K562 (cell line): ENCODE measurements at regions not wholly inside any gene's neighbourhood (a gene's known extent, or its start where the extent isn't known, plus 50 kb on each side); places are given as distances from the start of the nearest gene placed in this dataset.

Source experiments
- ATAC-seq: fragments of 200-7000 bp; cut with Tn5 transposase; 3 replicates; pipeline ENCODE4 v1.9.1; 2020; ENCODE audit warnings: moderate library complexity
- BruUV-seq: library from RNA; stranded (reverse); fragments of 400-500 nt; replicated peaks from 2 replicates; lab custom pipeline; 2021; lab: Mats Ljungman, UMichigan
- CTCF ChIA-PET: fragments of 300-600 bp; formaldehyde crosslinking; extraction: SDS; loops from one replicate; lab custom pipeline; 2021; ENCODE audit warnings: low intra/inter-chr PET ratio; lab: Yijun Ruan, JAX
- POLR2A ChIA-PET: fragments of 300-600, 350-650 bp; sonication (Branson Sonifier 250); formaldehyde crosslinking; extraction: SDS; loops from one replicate; lab custom pipeline; 2021; ENCODE audit warnings: antibody characterized with exemption, inconsistent platforms; lab: Yijun Ruan, JAX
- DNase-seq, 4 experiments: peaks; one replicate each; pipeline versions ENCODE4 v3.0.0 to v3.0.0-alpha.2; 2011 to 2018; ENCODE audit warnings: low spot score in 3 of 4, mixed read lengths in 3 of 4; ENCODE audit errors: extremely low read depth in 1 of 4
- FAIRE-seq: peaks from 2 replicates; lab custom pipeline; 2011; peaks lifted over from hg19 to GRCh38; lab: Jason Lieb, UNC
- H2AFZ ChIP-seq: 2 replicates; pipeline ENCODE4 v1.6.0; 2011; ENCODE audit warnings: low read depth, low read length, control low read depth, inconsistent platforms
- H3K27ac ChIP-seq: fragments of 200-600 bp; 3 replicates; pipeline ENCODE4 v1.8.0; 2011; ENCODE audit warnings: low read depth, mild to moderate bottlenecking, control low read depth, inconsistent platforms, low read length, moderate library complexity, mixed read lengths; ENCODE audit errors: extremely low read depth
- H3K27me3 ChIP-seq, 2 experiments: fragments of 300-600 bp in 1 of 2; 2 replicates in 1 of 2; 3 replicates in 1 of 2; pipeline versions ENCODE4 v1.6.0 to v1.8.0; 2011; ENCODE audit warnings: inconsistent platforms in 2 of 2, low read length in 2 of 2, mild to moderate bottlenecking in 1 of 2, mixed read lengths in 1 of 2, moderate library complexity in 1 of 2; ENCODE audit not compliant: control insufficient read depth in 2 of 2, insufficient read depth in 2 of 2
- H3K36me3 ChIP-seq: fragments of 300-600 bp; 3 replicates; pipeline ENCODE4 v1.8.0; 2011; ENCODE audit warnings: mild to moderate bottlenecking, low read length, inconsistent platforms; ENCODE audit not compliant: control insufficient read depth, insufficient read depth
- H3K4me1 ChIP-seq, 2 experiments: fragments of 200-600 bp in 1 of 2; replicated peaks in 1 of 2; 2 replicates in 1 of 2; 3 replicates in 1 of 2; pipeline versions ENCODE4 v1.5.1 to v1.8.0; 2011; ENCODE audit warnings: inconsistent platforms in 2 of 2, low read length in 2 of 2, mild to moderate bottlenecking in 1 of 2, mixed read lengths in 1 of 2, moderate library complexity in 1 of 2; ENCODE audit not compliant: control insufficient read depth in 2 of 2, insufficient read depth in 2 of 2
- H3K4me2 ChIP-seq: 2 replicates; pipeline ENCODE4 v1.6.1; 2011; ENCODE audit warnings: low read length, control low read depth, inconsistent platforms, mixed read lengths; ENCODE audit not compliant: insufficient read depth
- H3K4me3 ChIP-seq: fragments of 200-600 bp; sonication (generic), shearing (Covaris generic); 2 replicates; pipeline ENCODE4 v1.5.1; 2016; ENCODE audit warnings: control low read depth, inconsistent platforms
- H3K79me2 ChIP-seq: fragments of 200-600 bp; 3 replicates; pipeline ENCODE4 v1.8.0; 2011; ENCODE audit warnings: low read length, inconsistent platforms; ENCODE audit not compliant: control insufficient read depth, insufficient read depth
- H3K9ac ChIP-seq, 2 experiments: 2 replicates each; pipeline versions ENCODE4 v1.6.0 to v1.6.1; 2011; ENCODE audit warnings: low read depth in 2 of 2, low read length in 2 of 2, control low read depth in 1 of 2, inconsistent platforms in 1 of 2, mild to moderate bottlenecking in 1 of 2, mixed read lengths in 1 of 2; ENCODE audit not compliant: insufficient read depth in 1 of 2
- H3K9me1 ChIP-seq: one replicate; pipeline ENCODE4 v1.6.0; 2011; ENCODE audit warnings: inconsistent platforms, mild to moderate bottlenecking, low read length, moderate library complexity; ENCODE audit not compliant: control insufficient read depth, insufficient read depth
- H3K9me3 ChIP-seq: replicated peaks from 2 replicates; pipeline ENCODE4 v1.5.1; 2011; ENCODE audit warnings: low read depth, low read length, inconsistent platforms; ENCODE audit not compliant: control insufficient read depth, insufficient read depth
- H4K20me1 ChIP-seq: replicated peaks from 2 replicates; pipeline ENCODE4 v1.6.1; 2011; ENCODE audit warnings: low read length, inconsistent platforms, mixed read lengths; ENCODE audit not compliant: control insufficient read depth, insufficient read depth
- ARHGAP35 ChIP-seq: fragments of 450-650 bp; IDR thresholded peaks from 2 replicates; pipeline ENCODE4 v1.6.1; 2018; ENCODE audit not compliant: partially characterized antibody
- BRD4 ChIP-seq: fragments of 200-600 bp; sonication (generic); IDR thresholded peaks from 2 replicates; pipeline ENCODE4 v1.6.1; 2017; ENCODE audit warnings: inconsistent platforms
- EP300 ChIP-seq: IDR thresholded peaks from 2 replicates; pipeline ENCODE4 v1.6.1; 2012; ENCODE audit warnings: low read length, improper control_type of control experiment
- ID3 ChIP-seq, 2 experiments: fragments of 250-450 bp in 1 of 2; fragments of 450-650 bp in 1 of 2; sonication (Bioruptor Pico) in 1 of 2; IDR thresholded peaks; 2 replicates each; pipeline versions ENCODE4 v1.6.1 to v1.8.0; 2016 to 2021; ENCODE audit warnings: mild to moderate bottlenecking in 2 of 2, moderate library complexity in 2 of 2, missing compliant biosample characterization in 1 of 2, missing genetic modification characterization in 1 of 2
- TEAD2 ChIP-seq: fragments of 450-650 bp; IDR thresholded peaks from 2 replicates; pipeline ENCODE4 v1.6.1; 2016; ENCODE audit warnings: missing genetic modification characterization, control low read depth, missing compliant biosample characterization
- ZNF212 ChIP-seq: fragments of 450-650 bp; formaldehyde crosslinking; IDR thresholded peaks from 2 replicates; pipeline ENCODE4 v1.4.0; 2020; ENCODE audit warnings: mild to moderate bottlenecking
- in situ Hi-C: fragments of 300-500 bp; cut with MboI; formaldehyde crosslinking; loops from 4 replicates; pipeline ENCODE4 v1.15.0; 2018; ENCODE audit warnings: inconsistent platforms, mixed read lengths
- intact Hi-C: fragments of 100-400 bp; cut with micrococcal nuclease; formaldehyde crosslinking; loops from 2 replicates; pipeline ENCODE4 v1.14.2; 2022
- TF ChIP-seq, protein P1 (sequence below): sonication (generic); formaldehyde crosslinking; IDR thresholded peaks from 2 replicates; pipeline ENCODE4 v1.8.1; 2023; ENCODE audit warnings: mild to moderate bottlenecking, missing genetic modification reagents
- TF ChIP-seq, protein P2 (sequence below), 2 experiments: IDR thresholded peaks; 2 replicates each; pipeline ENCODE4 v1.6.1; 2011; ENCODE audit warnings: borderline replicate concordance in 1 of 2, control low read depth in 1 of 2, low read depth in 1 of 2, low read length in 1 of 2, mild to moderate bottlenecking in 1 of 2, mixed read lengths in 1 of 2, moderate library complexity in 1 of 2; ENCODE audit not compliant: insufficient read depth in 1 of 2, insufficient read length in 1 of 2, poor library complexity in 1 of 2, severe bottlenecking in 1 of 2; ENCODE audit errors: extremely low read depth in 1 of 2

DNA sequence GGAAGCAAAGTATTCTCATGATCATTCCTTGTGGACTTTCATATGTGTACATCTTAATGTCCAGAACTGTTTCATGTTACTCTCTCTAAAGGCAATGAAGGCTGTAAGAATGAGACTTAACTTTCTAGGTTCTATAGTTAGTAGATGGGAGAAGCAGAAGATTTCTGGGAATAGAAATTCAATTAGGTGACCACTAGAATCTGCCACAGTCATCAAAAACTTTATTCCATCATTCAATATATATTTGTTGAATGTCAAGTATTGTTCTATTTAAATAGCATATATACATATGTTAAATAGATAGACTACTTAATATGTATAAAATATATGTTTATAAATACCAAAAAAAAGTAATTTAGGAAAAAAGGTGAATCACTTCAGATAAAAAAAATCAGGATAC lies 972.9 kb downstream of the SLC6A15 start:
- Histone ChIP-seq H3K4me1 (no peaks in the 10 kb centered on the region), H3K27ac (no peak overlapping the region), H4K20me1 (no peaks in the 10 kb centered on the region), H3K4me2 (no peak overlapping the region), H3K9me3 (no peaks in the 10 kb centered on the region), H3K4me3 (no peak overlapping the region), H2AFZ (no peak overlapping the region), H3K9ac (no peak overlapping the region), H3K9me1 (no peaks in the 10 kb centered on the region), H3K79me2 (no peaks in the 10 kb centered on the region), H3K27me3 (no peaks in the 10 kb centered on the region), H3K36me3 (no peaks in the 10 kb centered on the region)
- no peak for TF ChIP-seq ID3 (CRISPR knock-in tag; IDR thresholded peaks at IDR 0.05)
- TF ChIP-seq ID3 (tag; IDR thresholded peaks at IDR 0.05), result no peak
- TF ChIP-seq, protein P1, sequence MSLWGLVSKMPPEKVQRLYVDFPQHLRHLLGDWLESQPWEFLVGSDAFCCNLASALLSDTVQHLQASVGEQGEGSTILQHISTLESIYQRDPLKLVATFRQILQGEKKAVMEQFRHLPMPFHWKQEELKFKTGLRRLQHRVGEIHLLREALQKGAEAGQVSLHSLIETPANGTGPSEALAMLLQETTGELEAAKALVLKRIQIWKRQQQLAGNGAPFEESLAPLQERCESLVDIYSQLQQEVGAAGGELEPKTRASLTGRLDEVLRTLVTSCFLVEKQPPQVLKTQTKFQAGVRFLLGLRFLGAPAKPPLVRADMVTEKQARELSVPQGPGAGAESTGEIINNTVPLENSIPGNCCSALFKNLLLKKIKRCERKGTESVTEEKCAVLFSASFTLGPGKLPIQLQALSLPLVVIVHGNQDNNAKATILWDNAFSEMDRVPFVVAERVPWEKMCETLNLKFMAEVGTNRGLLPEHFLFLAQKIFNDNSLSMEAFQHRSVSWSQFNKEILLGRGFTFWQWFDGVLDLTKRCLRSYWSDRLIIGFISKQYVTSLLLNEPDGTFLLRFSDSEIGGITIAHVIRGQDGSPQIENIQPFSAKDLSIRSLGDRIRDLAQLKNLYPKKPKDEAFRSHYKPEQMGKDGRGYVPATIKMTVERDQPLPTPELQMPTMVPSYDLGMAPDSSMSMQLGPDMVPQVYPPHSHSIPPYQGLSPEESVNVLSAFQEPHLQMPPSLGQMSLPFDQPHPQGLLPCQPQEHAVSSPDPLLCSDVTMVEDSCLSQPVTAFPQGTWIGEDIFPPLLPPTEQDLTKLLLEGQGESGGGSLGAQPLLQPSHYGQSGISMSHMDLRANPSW (CRISPR knock-in tag), result no peak
- TF ChIP-seq BRD4, result no peak
- no peak for TF ChIP-seq TEAD2
- no peak for TF ChIP-seq EP300
- TF ChIP-seq, protein P2, sequence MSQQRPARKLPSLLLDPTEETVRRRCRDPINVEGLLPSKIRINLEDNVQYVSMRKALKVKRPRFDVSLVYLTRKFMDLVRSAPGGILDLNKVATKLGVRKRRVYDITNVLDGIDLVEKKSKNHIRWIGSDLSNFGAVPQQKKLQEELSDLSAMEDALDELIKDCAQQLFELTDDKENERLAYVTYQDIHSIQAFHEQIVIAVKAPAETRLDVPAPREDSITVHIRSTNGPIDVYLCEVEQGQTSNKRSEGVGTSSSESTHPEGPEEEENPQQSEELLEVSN (IDR thresholded peaks at IDR 0.05; ENCODE audit: borderline replicate concordance in 1 of 2, extremely low read depth in 1 of 2, insufficient read depth in 1 of 2, insufficient read length in 1 of 2, low read depth in 1 of 2, low read length in 1 of 2, poor library complexity in 1 of 2, severe bottlenecking in 1 of 2), result no peak
- TF ChIP-seq ARHGAP35, result no peak
- TF ChIP-seq ZNF212 (CRISPR knock-in tag), result no peak
- DNase-seq, result no peak
- intact Hi-C loops (no loop called here), in situ Hi-C loops (no loop called here)
- POLR2A ChIA-PET, result no interaction called here
- no TSS peak for BruUV-seq
- no peak for ATAC-seq
- CTCF ChIA-PET, result no interaction called here
- FAIRE-seq, result no peak
